ENCODE measurements at regions not wholly inside any gene's neighbourhood (a gene's known extent, or its start where the extent isn't known, plus 50 kb on each side); places are given as distances from the start of the nearest gene placed in this dataset.

GRCh38 chr7:39811161-39811614, 138.9 kb upstream of the CDK13 start:
- Histone ChIP-seq H3K27ac (no peak overlapping the region), H3F3A (ENCODE audit: low read depth) (no peaks in the 10 kb centered on the region), H3K9me3 (ENCODE audit: low read depth) (no peaks in the 10 kb centered on the region), H4K20me1 (ENCODE audit: low read depth) (no peaks in the 10 kb centered on the region), H3K4me1 (no peaks in the 10 kb centered on the region), H3K79me2 (ENCODE audit: low read depth) (no peaks in the 10 kb centered on the region), H3K9ac (no peak overlapping the region), H2AFZ (replicated peaks) (no peak overlapping the region), H3K36me3 (no peaks in the 10 kb centered on the region), H3K4me3 (no peak overlapping the region), H3K4me2 (no peak overlapping the region), H3K27me3 (no peaks in the 10 kb centered on the region)
- TF ChIP-seq CTCF (IDR thresholded peaks at IDR 0.05), result no peak
- no peak for TF ChIP-seq EZH2phosphoT487 (IDR thresholded peaks at IDR 0.05)
- no peak for TF ChIP-seq EZH2 (IDR thresholded peaks at IDR 0.05)
- H3K27ac Mint-ChIP-seq, result no peak overlapping the region
- no peaks in the 10 kb centered on the region for H3K36me3 Mint-ChIP-seq
- no peak overlapping the region for H3K4me3 Mint-ChIP-seq
- peaks cover 2% of the 10 kb centered on the region for H3K4me1 Mint-ChIP-seq
- H3K27me3 Mint-ChIP-seq (ENCODE audit: insufficient read depth, low read depth), result no peaks in the 10 kb centered on the region
- no peak for DNase-seq (ENCODE audit: low spot score)
- peaks cover 2% of the 10 kb centered on the region for H3K9me3 Mint-ChIP-seq

- no peaks in the 10 kb centered on the region for H3K4me1 Mint-ChIP-seq
- Histone ChIP-seq H3K27ac (no peak overlapping the region), H3K4me2 (no peak overlapping the region), H3K4me3 (no peak overlapping the region), H3K9ac (no peak overlapping the region), H3K79me2 (ENCODE audit: low read depth) (no peaks in the 10 kb centered on the region), H3K4me1 (no peaks in the 10 kb centered on the region), H3F3A (ENCODE audit: low read depth) (no peaks in the 10 kb centered on the region), H3K27me3 (no peaks in the 10 kb centered on the region), H3K9me3 (ENCODE audit: low read depth) (no peaks in the 10 kb centered on the region), H4K20me1 (ENCODE audit: low read depth) (no peaks in the 10 kb centered on the region), H3K36me3 (no peaks in the 10 kb centered on the region), H2AFZ (replicated peaks) (no peak overlapping the region)
- H3K27me3 Mint-ChIP-seq (ENCODE audit: insufficient read depth, low read depth), result peaks cover 3% of the 10 kb centered on the region
- TF ChIP-seq EZH2 (IDR thresholded peaks at IDR 0.05), result no peak
- no peak for TF ChIP-seq CTCF (IDR thresholded peaks at IDR 0.05)
- no peak for TF ChIP-seq EZH2phosphoT487 (IDR thresholded peaks at IDR 0.05)
- H3K36me3 Mint-ChIP-seq, result no peaks in the 10 kb centered on the region
- no peak overlapping the region for H3K4me3 Mint-ChIP-seq
- no peaks in the 10 kb centered on the region for H3K9me3 Mint-ChIP-seq
- no peak for DNase-seq (ENCODE audit: low spot score)
- no peak overlapping the region for H3K27ac Mint-ChIP-seq
Observed at GRCh38 chr7:39816462-39817060, 133.5 kb upstream of the CDK13 start.

DNA sequence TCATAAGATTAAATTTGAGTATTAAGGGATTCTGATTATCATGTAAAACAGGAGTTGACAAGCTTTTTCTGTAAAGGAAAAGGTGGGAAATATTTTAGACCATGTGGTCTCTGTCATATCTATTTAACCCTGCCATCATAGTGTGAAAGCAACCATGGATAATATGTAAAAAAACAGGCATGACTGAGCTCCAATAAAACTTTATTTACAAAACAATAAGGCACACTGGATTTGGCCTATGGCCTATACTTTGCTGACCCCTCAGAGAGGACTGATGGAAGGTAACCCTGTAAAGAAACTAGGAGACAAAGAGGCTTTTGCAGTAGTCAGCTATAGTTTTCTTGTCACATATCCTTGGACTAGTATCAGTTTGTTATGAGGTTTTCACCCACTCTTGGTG, 130.5 kb upstream of the CDK13 start:
- Histone ChIP-seq H3F3A (ENCODE audit: low read depth) (no peaks in the 10 kb centered on the region), H3K4me1 (no peaks in the 10 kb centered on the region), H3K4me2 (no peak overlapping the region), H3K9ac (no peak overlapping the region), H3K4me3 (no peak overlapping the region), H3K27ac (no peak overlapping the region), H4K20me1 (ENCODE audit: low read depth) (no peaks in the 10 kb centered on the region), H2AFZ (replicated peaks) (peak overlapping the region; percentile 6), H3K36me3 (no peaks in the 10 kb centered on the region), H3K27me3 (no peaks in the 10 kb centered on the region), H3K9me3 (ENCODE audit: low read depth) (no peaks in the 10 kb centered on the region), H3K79me2 (ENCODE audit: low read depth) (no peaks in the 10 kb centered on the region)
- Mint-ChIP-seq H3K36me3 (no peaks in the 10 kb centered on the region), H3K27me3 (ENCODE audit: insufficient read depth, low read depth) (peaks cover 7% of the 10 kb centered on the region), H3K9me3 (no peaks in the 10 kb centered on the region), H3K4me3 (no peak overlapping the region), H3K4me1 (no peaks in the 10 kb centered on the region), H3K27ac (no peak overlapping the region)
- TF ChIP-seq EZH2 (IDR thresholded peaks at IDR 0.05), result no peak
- no peak for TF ChIP-seq EZH2phosphoT487 (IDR thresholded peaks at IDR 0.05)
- no peak for TF ChIP-seq CTCF (IDR thresholded peaks at IDR 0.05)
- no peak for DNase-seq (ENCODE audit: low spot score)

Data from neural progenitor cell (in vitro differentiated cells).